ENCODE measurements at regions not wholly inside any gene's neighbourhood (a gene's known extent, or its start where the extent isn't known, plus 50 kb on each side); places are given as distances from the start of the nearest gene placed in this dataset.

DNA sequence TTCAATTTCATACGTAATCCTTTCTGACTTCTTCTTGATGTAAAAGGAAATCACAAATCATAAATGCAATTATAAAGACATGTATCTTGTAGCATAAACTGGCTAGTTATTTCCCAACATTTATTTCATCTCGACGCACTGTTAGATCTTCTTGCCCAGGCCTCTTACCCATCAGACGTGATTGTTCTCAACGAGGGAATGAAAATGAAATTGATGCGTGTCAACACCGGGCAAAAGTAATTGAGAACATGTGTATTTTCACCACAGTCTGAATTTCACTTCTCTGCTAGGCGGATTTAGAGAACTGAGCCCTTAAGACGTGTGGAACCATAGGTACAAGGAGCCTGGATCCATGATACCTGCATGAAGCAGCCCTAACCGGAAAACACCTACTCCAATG, 519.7 kb downstream of the KCNT2 start:
- ATAC-seq: no peak
- no peaks in the 10 kb centered on the region for H3K4me1 ChIP-seq (ENCODE audit: control insufficient read depth, insufficient read depth, low read length)
- no peak overlapping the region for H3K27ac ChIP-seq (ENCODE audit: low read length)
- intact Hi-C loops (cut with DNase I): no loop called here
- DNase-seq: no peak
- 80% methylated on average over 10 of the region's 10 CpGs for WGBS
- no peaks in the 10 kb centered on the region for H3K9me3 ChIP-seq (ENCODE audit: control insufficient read depth, low read length)
- H3K27me3 ChIP-seq (ENCODE audit: control insufficient read depth, insufficient read depth): no peaks in the 10 kb centered on the region
- no peak overlapping the region for H3K4me3 ChIP-seq (ENCODE audit: low read length)

- H3K4me1 ChIP-seq (ENCODE audit: control insufficient read depth, insufficient read depth, low read length): no peaks in the 10 kb centered on the region
- WGBS: 71% methylated on average over 3 of the region's 3 CpGs
- no peak for ATAC-seq
Observed at GRCh38 chr1:196078691-196079090, 529.5 kb downstream of the KCNT2 start.

DNA sequence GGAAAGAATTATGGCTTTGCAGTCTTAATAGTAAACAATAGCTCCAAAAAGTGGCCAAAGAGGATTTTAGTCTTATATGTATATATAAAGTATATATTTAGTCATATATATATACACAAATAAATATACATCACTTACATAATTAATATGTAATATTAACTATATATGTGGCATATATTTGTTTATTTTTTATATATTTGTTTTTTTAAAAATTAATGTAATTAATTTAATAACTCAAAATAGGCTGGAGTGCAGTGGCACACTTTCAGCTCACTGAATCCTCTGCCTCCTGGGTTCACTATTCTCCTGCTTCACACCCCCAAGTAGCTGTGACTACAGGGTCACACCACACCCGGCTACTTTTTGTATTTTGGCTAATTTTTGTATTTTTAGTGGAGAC, 532.6 kb downstream of the KCNT2 start:
- 69% methylated on average over 1 of the region's 1 CpG for WGBS
- no peaks in the 10 kb centered on the region for H3K27me3 ChIP-seq (ENCODE audit: control insufficient read depth, insufficient read depth)
- H3K27ac ChIP-seq (ENCODE audit: low read length): no peak overlapping the region
- intact Hi-C loops (cut with DNase I): no loop called here
- no peak overlapping the region for H3K4me3 ChIP-seq (ENCODE audit: low read length)
- no peaks in the 10 kb centered on the region for H3K9me3 ChIP-seq (ENCODE audit: control insufficient read depth, low read length)
- ATAC-seq (no peak), DNase-seq (no peak)
- no peaks in the 10 kb centered on the region for H3K4me1 ChIP-seq (ENCODE audit: control insufficient read depth, insufficient read depth, low read length)

More at GRCh38 chr1:196078691-196079090, 529.5 kb downstream of the KCNT2 start:
- no peaks in the 10 kb centered on the region for H3K27me3 ChIP-seq (ENCODE audit: control insufficient read depth, insufficient read depth)
- intact Hi-C loops (cut with DNase I): no loop called here
- DNase-seq: no peak
- H3K4me3 ChIP-seq (ENCODE audit: low read length): no peak overlapping the region
- no peak overlapping the region for H3K27ac ChIP-seq (ENCODE audit: low read length)
- H3K9me3 ChIP-seq (ENCODE audit: control insufficient read depth, low read length): no peaks in the 10 kb centered on the region

DNA sequence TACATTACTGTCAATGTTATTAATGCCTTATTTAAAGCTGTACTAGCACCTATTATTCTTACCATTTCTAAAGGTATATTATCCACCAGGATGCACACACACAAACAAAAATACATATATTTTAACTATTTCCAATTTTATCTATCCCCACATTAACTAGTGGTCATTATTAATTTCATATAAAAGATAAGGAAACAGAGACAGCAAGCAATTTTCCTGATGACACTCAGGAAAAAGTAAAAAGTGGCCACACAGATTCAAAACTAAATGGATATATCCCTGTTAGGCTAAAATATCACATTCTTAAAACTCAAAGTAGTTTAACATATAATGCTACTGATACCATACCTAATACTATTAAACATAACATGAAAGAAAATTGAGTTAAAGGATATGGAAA, 534.1 kb downstream of the KCNT2 start:
- H3K4me1 ChIP-seq (ENCODE audit: control insufficient read depth, insufficient read depth, low read length): no peaks in the 10 kb centered on the region
- no peaks in the 10 kb centered on the region for H3K9me3 ChIP-seq (ENCODE audit: control insufficient read depth, low read length)
- H3K4me3 ChIP-seq (ENCODE audit: low read length): no peak overlapping the region
- ATAC-seq (no peak), DNase-seq (no peak)
- no peak overlapping the region for H3K27ac ChIP-seq (ENCODE audit: low read length)
- no peaks in the 10 kb centered on the region for H3K27me3 ChIP-seq (ENCODE audit: control insufficient read depth, insufficient read depth)
- intact Hi-C loops (cut with DNase I): no loop called here

GRCh38 chr1:196071447-196071846, 536.8 kb downstream of the KCNT2 start:
- ATAC-seq: no peak
- no peaks in the 10 kb centered on the region for H3K4me1 ChIP-seq (ENCODE audit: control insufficient read depth, insufficient read depth, low read length)
- intact Hi-C loops (cut with DNase I): no loop called here
- H3K27me3 ChIP-seq (ENCODE audit: control insufficient read depth, insufficient read depth): no peaks in the 10 kb centered on the region
- WGBS: 44% methylated on average over 1 of the region's 1 CpG
- no peak overlapping the region for H3K4me3 ChIP-seq (ENCODE audit: low read length)
- no peak for DNase-seq
- no peak overlapping the region for H3K27ac ChIP-seq (ENCODE audit: low read length)
- no peaks in the 10 kb centered on the region for H3K9me3 ChIP-seq (ENCODE audit: control insufficient read depth, low read length)

GRCh38 chr1:196070940-196071339, 537.3 kb downstream of the KCNT2 start:
- no peaks in the 10 kb centered on the region for H3K27me3 ChIP-seq (ENCODE audit: control insufficient read depth, insufficient read depth)
- intact Hi-C loops (cut with DNase I): no loop called here
- ATAC-seq (no peak), DNase-seq (no peak)
- H3K4me1 ChIP-seq (ENCODE audit: control insufficient read depth, insufficient read depth, low read length): no peaks in the 10 kb centered on the region
- H3K9me3 ChIP-seq (ENCODE audit: control insufficient read depth, low read length): no peaks in the 10 kb centered on the region
- WGBS: 21% methylated on average over 2 of the region's 2 CpGs
- no peak overlapping the region for H3K27ac ChIP-seq (ENCODE audit: low read length)
- H3K4me3 ChIP-seq (ENCODE audit: low read length): no peak overlapping the region

GRCh38 chr1:196063952-196064351, 544.3 kb downstream of the KCNT2 start:
- intact Hi-C loops (cut with DNase I): no loop called here
- Histone ChIP-seq H3K9me3 (ENCODE audit: control insufficient read depth, low read length) (no peaks in the 10 kb centered on the region), H3K27ac (ENCODE audit: low read length) (no peak overlapping the region), H3K27me3 (ENCODE audit: control insufficient read depth, insufficient read depth) (no peaks in the 10 kb centered on the region), H3K4me1 (ENCODE audit: control insufficient read depth, insufficient read depth, low read length) (no peaks in the 10 kb centered on the region), H3K4me3 (ENCODE audit: low read length) (no peak overlapping the region)
- DNase-seq: no peak
- WGBS: 58% methylated on average over 2 of the region's 2 CpGs
- ATAC-seq: no peak

DNA sequence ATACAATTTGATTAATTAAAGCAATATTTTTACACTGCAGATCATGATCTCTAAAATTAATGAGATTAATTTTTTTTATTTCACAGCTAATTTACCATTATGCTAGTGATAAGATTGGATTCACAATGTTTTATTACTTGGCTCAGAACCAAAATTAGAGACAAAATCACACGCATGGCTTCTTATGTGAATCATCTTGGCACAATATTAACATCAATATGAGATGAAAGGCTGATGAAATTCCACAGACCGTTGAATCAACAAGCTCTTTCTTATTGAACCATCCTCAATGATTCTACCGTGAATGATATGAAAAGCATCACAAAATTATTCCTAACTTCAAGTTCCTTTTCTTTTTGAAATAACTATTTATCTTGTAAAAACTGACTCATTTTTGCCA, 544.9 kb downstream of the KCNT2 start:
- Histone ChIP-seq H3K27ac (ENCODE audit: low read length) (no peak overlapping the region), H3K4me1 (ENCODE audit: control insufficient read depth, insufficient read depth, low read length) (no peaks in the 10 kb centered on the region), H3K9me3 (ENCODE audit: control insufficient read depth, low read length) (no peaks in the 10 kb centered on the region), H3K27me3 (ENCODE audit: control insufficient read depth, insufficient read depth) (no peaks in the 10 kb centered on the region), H3K4me3 (ENCODE audit: low read length) (no peak overlapping the region)
- DNase-seq (no peak), ATAC-seq (no peak)
- 48% methylated on average over 3 of the region's 3 CpGs for WGBS
- intact Hi-C loops (cut with DNase I): no loop called here

DNA sequence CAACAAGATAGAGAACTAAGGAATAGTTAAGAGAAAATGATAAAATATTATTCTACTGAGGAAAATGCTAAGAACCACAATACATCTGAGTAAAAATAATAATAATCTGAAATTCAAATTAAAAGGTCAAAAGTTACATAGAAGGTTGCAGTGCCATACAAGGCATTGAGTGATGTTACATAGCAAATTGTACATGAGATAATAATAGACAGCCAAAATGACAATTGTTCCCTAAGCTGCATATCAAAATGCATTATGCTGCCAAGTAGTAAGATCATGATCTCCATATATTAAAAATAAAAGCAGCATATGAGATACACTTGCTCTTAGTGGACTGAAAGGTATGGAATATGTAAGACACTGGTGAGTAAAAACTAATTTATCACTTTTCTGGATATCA, 547.7 kb downstream of the KCNT2 start:
- Histone ChIP-seq H3K27me3 (ENCODE audit: control insufficient read depth, insufficient read depth) (no peaks in the 10 kb centered on the region), H3K9me3 (ENCODE audit: control insufficient read depth, low read length) (no peaks in the 10 kb centered on the region), H3K27ac (ENCODE audit: low read length) (no peak overlapping the region), H3K4me1 (ENCODE audit: control insufficient read depth, insufficient read depth, low read length) (no peaks in the 10 kb centered on the region), H3K4me3 (ENCODE audit: low read length) (no peak overlapping the region)
- no peak for DNase-seq
- no peak for ATAC-seq
- intact Hi-C loops (cut with DNase I): no loop called here

GRCh38 chr1:196059210-196059609, 549.0 kb downstream of the KCNT2 start:
- Histone ChIP-seq H3K4me1 (ENCODE audit: control insufficient read depth, insufficient read depth, low read length) (no peaks in the 10 kb centered on the region), H3K4me3 (ENCODE audit: low read length) (no peak overlapping the region), H3K9me3 (ENCODE audit: control insufficient read depth, low read length) (no peaks in the 10 kb centered on the region), H3K27ac (ENCODE audit: low read length) (no peak overlapping the region), H3K27me3 (ENCODE audit: control insufficient read depth, insufficient read depth) (no peaks in the 10 kb centered on the region)
- no peak for DNase-seq
- no peak for ATAC-seq
- intact Hi-C loops (cut with DNase I): no loop called here

- H3K4me3 ChIP-seq (ENCODE audit: low read length): no peak overlapping the region
- DNase-seq: no peak
- no peaks in the 10 kb centered on the region for H3K9me3 ChIP-seq (ENCODE audit: control insufficient read depth, low read length)
- no peaks in the 10 kb centered on the region for H3K4me1 ChIP-seq (ENCODE audit: control insufficient read depth, insufficient read depth, low read length)
- no peak overlapping the region for H3K27ac ChIP-seq (ENCODE audit: low read length)
- intact Hi-C loops (cut with DNase I): no loop called here
- no peak for ATAC-seq
- 51% methylated on average over 4 of the region's 4 CpGs for WGBS
- no peaks in the 10 kb centered on the region for H3K27me3 ChIP-seq (ENCODE audit: control insufficient read depth, insufficient read depth)
Observed at GRCh38 chr1:196056966-196057365, 551.3 kb downstream of the KCNT2 start.

GRCh38 chr1:196049407-196049806, 558.8 kb downstream of the KCNT2 start:
- H3K4me3 ChIP-seq (ENCODE audit: low read length): no peak overlapping the region
- ATAC-seq (no peak), DNase-seq (no peak)
- no peak overlapping the region for H3K27ac ChIP-seq (ENCODE audit: low read length)
- H3K9me3 ChIP-seq (ENCODE audit: control insufficient read depth, low read length): no peaks in the 10 kb centered on the region
- no peaks in the 10 kb centered on the region for H3K4me1 ChIP-seq (ENCODE audit: control insufficient read depth, insufficient read depth, low read length)
- WGBS: 90% methylated on average over 2 of the region's 2 CpGs
- intact Hi-C loops (cut with DNase I): no loop called here
- H3K27me3 ChIP-seq (ENCODE audit: control insufficient read depth, insufficient read depth): no peaks in the 10 kb centered on the region
